GM19328 (cell line): ENCODE measurements at regions not wholly inside any gene's neighbourhood (a gene's known extent, or its start where the extent isn't known, plus 50 kb on each side); places are given as distances from the start of the nearest gene placed in this dataset.

Source experiments
- ATAC-seq: cut with Tn5 transposase; IDR thresholded peaks from one replicate; pipeline ENCODE4 v1.9.1; 2021; ENCODE audit warnings: mild to moderate bottlenecking, moderate library complexity; ENCODE audit not compliant: unreplicated experiment

- ATAC-seq, result no peak
Observed at GRCh38 chr10:2659660-2660209, 407.6 kb upstream of the PFKP start.

GRCh38 chr10:2658780-2659179 lies 408.6 kb upstream of the PFKP start:
- ATAC-seq, result no peak

- no peak for ATAC-seq
Observed at GRCh38 chr10:2650328-2650727, 417.0 kb upstream of the PFKP start.

DNA sequence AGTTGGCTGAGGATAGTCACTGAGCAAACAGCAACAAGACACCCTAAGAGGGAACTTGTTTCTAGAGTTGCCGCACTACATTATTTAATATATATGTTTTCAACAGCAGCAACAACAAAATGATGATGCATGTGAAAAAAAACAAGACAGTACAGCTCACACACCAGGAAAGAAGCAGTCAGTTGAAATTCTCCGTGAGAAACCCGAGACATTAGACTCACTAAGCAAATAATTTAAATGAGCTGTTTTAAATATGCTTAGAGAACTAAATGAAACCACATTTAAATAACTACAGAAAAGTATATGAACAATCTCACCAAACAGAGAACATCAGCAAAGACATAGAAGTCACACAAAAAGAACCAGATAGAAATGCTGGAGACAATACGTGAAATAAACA lies 426.3 kb upstream of the PFKP start:
- ATAC-seq, result no peak

GRCh38 chr10:2633630-2634029 lies 433.7 kb upstream of the PFKP start:
- ATAC-seq, result no peak

DNA sequence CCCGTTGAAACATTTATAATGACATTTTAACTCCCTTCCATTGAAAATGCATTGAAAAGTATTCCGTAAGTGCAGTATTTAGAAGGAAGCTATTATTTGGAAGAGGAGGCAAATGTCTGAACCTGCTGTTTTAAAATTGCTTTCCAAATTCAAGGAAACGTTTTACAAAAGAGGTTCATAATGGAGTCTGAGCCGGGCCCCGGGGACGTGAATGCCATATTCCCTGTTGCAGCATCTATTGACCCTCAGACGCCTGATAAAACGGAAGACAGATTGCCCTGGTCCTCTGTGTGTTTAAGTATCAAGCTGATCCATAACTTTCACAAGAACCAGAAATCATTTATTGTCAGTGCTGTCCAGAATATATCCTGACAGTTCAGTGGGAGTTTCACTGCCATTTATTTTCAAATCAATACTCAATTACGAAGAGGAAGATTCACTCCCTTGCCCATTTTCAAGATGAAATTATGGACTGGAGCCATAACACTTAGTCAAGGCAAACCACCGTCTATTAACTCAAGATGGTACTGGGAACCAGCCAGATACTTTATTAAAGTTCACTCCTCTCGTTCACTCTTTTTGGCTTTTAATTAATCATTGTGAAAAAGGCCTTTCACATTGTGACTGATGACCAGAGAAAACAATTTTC lies 435.7 kb upstream of the PFKP start:
- ATAC-seq, result no peak

DNA sequence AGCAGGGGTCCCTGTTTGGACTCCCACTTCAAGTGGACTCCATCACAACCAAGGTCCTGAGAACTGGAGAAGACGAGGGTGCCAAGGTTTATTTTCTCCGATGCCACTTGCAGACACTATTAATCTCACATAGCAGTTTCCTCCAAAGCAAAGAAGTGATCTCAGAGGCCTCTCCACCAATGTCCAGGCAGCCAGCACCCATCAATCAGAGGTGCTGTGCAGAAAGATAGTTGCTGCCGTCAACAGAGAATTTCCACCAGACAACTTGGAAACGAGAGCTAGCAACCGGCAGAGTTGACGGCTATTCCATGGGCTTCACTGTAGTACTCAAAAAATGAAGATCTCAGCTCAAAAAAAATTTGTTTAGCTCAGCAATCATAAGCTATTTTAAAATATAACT lies 438.6 kb upstream of the PFKP start:
- no peak for ATAC-seq

DNA sequence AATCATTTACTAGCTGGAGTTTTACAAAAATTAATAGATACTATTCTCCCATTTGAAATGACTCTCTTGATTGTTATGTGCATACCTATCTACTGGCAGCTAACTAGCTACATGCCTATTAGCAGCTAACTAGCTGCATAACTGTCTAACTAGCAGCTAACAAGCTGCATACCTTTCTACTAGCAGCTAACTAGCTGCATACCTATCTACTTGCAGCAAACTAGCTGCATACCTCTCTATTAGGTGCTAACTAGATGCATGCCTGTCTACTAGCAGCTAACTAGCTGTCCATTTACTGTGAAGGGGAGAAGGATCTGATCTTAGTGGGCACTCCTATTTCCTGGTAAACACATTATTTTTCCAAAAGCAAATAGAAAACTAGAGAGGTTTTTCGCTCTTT lies 439.4 kb upstream of the PFKP start:
- no peak for ATAC-seq

DNA sequence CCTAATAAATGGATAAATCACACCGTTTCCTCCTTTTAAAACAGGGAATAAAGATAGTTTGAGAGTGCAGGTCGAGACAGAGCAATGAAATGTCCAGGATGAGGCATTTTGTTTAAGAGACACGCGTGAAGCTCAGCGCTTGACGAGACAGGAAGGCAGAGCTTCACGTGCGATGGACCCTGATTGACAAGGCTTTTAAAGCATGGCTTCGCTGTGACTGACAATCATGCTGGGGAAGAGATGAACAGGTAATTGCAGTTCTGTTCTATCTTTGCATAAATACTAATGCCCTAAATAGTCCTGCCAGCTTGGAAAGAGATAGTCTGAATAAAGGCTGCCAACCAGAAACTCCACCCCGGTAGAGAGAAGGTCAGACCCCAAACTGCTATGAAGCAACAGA lies 442.3 kb upstream of the PFKP start:
- ATAC-seq, result no peak

DNA sequence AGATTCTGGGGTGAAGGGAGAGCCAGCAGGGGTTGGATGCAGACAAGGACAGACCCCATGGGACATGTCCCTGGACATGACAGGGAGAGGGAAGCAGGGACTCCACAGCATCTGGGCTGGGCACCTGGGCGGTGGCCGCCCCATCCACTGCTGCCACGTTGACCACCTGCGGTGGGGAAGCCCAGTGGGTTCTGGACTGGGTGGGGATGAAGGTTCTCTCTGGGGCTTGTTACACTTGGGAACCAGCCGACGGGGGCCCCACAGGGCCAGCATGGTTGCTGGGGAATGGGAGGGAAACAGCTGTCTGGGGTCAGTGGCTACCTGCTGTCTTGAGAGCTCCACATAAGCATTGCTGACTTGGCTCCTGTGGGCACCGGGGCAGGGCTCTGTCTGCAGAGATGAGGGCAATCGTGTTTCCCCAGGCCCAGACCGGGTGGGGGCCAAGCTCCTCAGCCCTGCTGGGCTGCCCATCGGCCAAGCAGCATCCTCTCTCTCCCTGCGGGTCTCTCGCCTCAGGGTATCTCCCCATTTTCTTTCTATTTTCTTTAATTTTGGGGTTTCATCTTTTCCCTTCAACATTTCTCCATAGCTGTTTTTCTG lies 443.6 kb upstream of the PFKP start:
- no peak for ATAC-seq

- no peak for ATAC-seq
Observed at GRCh38 chr10:2620827-2621521, 446.4 kb upstream of the PFKP start.

GRCh38 chr10:2619916-2620315 lies 447.4 kb upstream of the PFKP start:
- no peak for ATAC-seq

- no peak for ATAC-seq
Observed at GRCh38 chr10:2619472-2619871, 447.9 kb upstream of the PFKP start.

DNA sequence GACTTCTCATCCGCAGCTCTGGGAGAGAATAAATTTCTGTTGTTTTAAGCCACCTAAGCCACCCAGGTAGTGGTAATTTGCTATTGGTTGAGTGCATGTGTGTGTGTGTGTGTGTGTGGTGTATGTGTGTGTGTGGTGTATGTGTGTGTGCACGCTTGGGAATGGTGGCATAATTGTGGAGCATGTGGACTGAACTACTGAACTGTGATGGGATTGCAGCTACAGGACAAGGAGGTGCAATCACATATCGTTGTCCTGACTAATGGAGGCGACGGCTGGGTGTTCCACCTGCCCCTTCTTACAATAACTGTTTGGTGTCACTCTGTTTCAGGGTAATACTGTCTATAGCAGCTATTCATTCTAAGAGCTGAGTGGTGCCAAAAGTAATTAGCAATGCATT lies 448.7 kb upstream of the PFKP start:
- no peak for ATAC-seq

- ATAC-seq, result no peak
Observed at GRCh38 chr10:2616215-2616614, 451.1 kb upstream of the PFKP start.

- no peak for ATAC-seq
Observed at GRCh38 chr10:2611603-2612002, 455.7 kb upstream of the PFKP start.

GRCh38 chr10:2610946-2611345 lies 456.4 kb upstream of the PFKP start:
- ATAC-seq, result no peak

- no peak for ATAC-seq
Observed at GRCh38 chr10:2604891-2605290, 462.5 kb upstream of the PFKP start.

DNA sequence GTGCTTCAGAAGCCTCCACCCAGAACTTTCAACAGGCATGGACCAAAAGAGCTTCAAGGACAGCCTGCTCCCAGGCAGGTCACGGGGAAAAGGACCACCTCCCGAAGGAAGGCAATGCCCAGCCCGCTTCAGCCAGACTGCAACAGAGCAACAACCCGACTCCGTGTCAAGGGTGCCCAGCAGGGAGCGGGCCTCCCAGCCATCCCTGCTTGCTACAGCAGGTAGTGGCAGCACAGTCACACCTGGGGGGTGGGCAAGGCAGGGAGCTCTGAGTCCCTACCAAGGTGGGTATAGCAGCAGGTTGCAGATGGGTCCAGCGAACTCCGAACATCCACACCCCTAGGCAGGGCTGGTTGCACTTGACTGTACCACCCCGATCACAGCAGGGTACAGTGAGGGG lies 467.8 kb upstream of the PFKP start:
- no peak for ATAC-seq

DNA sequence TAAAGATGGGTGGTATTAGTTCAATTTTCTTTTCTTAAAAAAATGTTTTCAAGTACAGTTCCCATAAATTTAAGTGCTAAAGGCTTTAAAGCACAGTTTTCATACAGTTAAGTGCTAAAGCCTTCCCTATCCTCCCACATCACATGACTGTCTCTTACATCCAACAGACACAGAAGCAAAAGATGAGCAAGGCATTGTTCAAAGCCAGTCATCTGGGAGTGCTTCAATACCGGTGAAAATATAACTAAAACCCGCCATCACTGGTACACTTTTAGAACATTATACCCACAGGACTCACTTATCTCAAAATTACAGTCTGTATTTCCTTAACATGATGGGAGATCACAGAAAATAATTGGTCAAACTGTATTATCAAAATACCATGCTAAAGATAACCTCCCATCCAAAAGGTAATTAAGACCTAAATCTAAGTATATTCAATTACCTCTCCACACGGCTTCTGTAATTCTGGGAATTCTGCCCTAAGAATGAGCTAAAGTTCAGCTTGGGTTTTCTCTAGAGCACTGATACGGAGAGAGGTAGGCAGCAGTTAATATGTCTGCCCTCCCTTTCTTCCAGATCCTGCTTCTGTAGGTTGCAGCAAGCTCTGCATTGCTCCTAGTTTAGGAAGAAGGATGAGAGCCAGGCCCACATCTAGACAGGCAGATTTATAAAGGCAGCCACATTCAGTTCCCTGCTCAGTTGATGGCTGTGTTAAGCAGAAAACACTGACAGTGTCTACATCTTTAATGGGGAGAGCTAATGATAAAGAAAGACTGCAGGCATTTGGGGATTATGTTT lies 474.8 kb upstream of the PFKP start:
- no peak for ATAC-seq

GRCh38 chr10:2589196-2589595 lies 478.2 kb upstream of the PFKP start:
- ATAC-seq, result no peak
